ENCODE measurements at regions not wholly inside any gene's neighbourhood (a gene's known extent, or its start where the extent isn't known, plus 50 kb on each side); places are given as distances from the start of the nearest gene placed in this dataset.

GRCh38 chr17:70654706-70655105 is 485.4 kb downstream of the KCNJ2 start:
- TF ChIP-seq CTCF (conservative IDR thresholded peaks at IDR 0.05; ENCODE audit: low read depth, low read length) (no peak), EZH2 (IDR thresholded peaks at IDR 0.05; ENCODE audit: low read length, unreplicated experiment) (no peak), EZH2phosphoT487 (IDR thresholded peaks at IDR 0.05; ENCODE audit: borderline replicate concordance, low read length) (no peak)
